B cell (primary cell): ENCODE measurements at regions not wholly inside any gene's neighbourhood (a gene's known extent, or its start where the extent isn't known, plus 50 kb on each side); places are given as distances from the start of the nearest gene placed in this dataset.

Experiments
- ATAC-seq: fragments of 200-7000 bp; cut with Tn5 transposase; one replicate; pipeline ENCODE4 v1.10.0; 2021; ENCODE audit warnings: low read depth, mild to moderate bottlenecking, moderate number of reproducible peaks, moderate library complexity
- CTCF ChIA-PET: fragments of 350-600 bp; sonication (Branson Sonifier 250); formaldehyde crosslinking; loops from one replicate; lab custom pipeline; 2021; ENCODE audit warnings: antibody characterized with exemption, inconsistent platforms; lab: Charles Lee
- POLR2A ChIA-PET: fragments of 350-600 bp; sonication (Branson Sonifier 250); formaldehyde crosslinking; loops from one replicate; lab custom pipeline; 2021; ENCODE audit warnings: antibody characterized with exemption; lab: Charles Lee
- DNase-seq: peaks from one replicate; pipeline ENCODE4 v3.0.0; 2013
- H2AFZ ChIP-seq: 2 replicates; pipeline ENCODE4 v1.6.1; 2012; ENCODE audit warnings: mild to moderate bottlenecking, low read depth, low read length; ENCODE audit not compliant: insufficient read depth, poor library complexity, severe bottlenecking
- H3K27ac ChIP-seq, 2 donors: 1 replicate in 1 of 2; 2 replicates in 1 of 2; pipeline ENCODE4 v1.5.1; 2012 to 2013; ENCODE audit warnings: low read length in 2 of 2, mild to moderate bottlenecking in 2 of 2, moderate library complexity in 1 of 2
- H3K27me3 ChIP-seq, 4 experiments: fragments of 200-600 bp in 1 of 4; sonication (generic) in 1 of 4; replicated peaks in 1 of 4; 1 replicate in 2 of 4; 2 replicates in 2 of 4; pipeline versions ENCODE4 v1.6.1 to v1.7.0; 2013 to 2016; ENCODE audit warnings: low read length in 3 of 4, mild to moderate bottlenecking in 2 of 4, mixed read lengths in 1 of 4, moderate library complexity in 1 of 4; ENCODE audit not compliant: insufficient read depth in 4 of 4, control insufficient read depth in 3 of 4; ENCODE audit errors: control extremely low read depth in 1 of 4
- H3K36me3 ChIP-seq, 2 experiments: replicated peaks in 1 of 2; 1 replicate in 1 of 2; 2 replicates in 1 of 2; pipeline versions ENCODE4 v1.6.1 to v1.7.1; 2013; ENCODE audit warnings: low read length in 1 of 2; ENCODE audit not compliant: insufficient read depth in 2 of 2, control insufficient read depth in 1 of 2; ENCODE audit errors: control extremely low read depth in 1 of 2, extremely low read depth in 1 of 2
- H3K4me1 ChIP-seq, 2 donors: fragments of 200-600 bp in 1 of 2; sonication (generic) in 1 of 2; 1 replicate in 1 of 2; 2 replicates in 1 of 2; pipeline versions ENCODE4 v1.5.1 to v1.6.1; 2013 to 2017; ENCODE audit warnings: low read length in 2 of 2; ENCODE audit not compliant: control insufficient read depth in 2 of 2, insufficient read depth in 2 of 2
- H3K4me2 ChIP-seq: replicated peaks from 2 replicates; pipeline ENCODE3; 2012; ENCODE audit warnings: mild to moderate bottlenecking, low read depth, low read length; ENCODE audit not compliant: poor library complexity, severe bottlenecking
- H3K4me3 ChIP-seq, 5 experiments: fragments of 200-600 bp in 1 of 5; sonication (generic) in 1 of 5; 1 replicate in 3 of 5; 2 replicates in 2 of 5; pipeline versions ENCODE4 v1.5.1 to v1.7.0; 2011 to 2016; ENCODE audit warnings: low read length in 4 of 5, mild to moderate bottlenecking in 4 of 5, low read depth in 2 of 5, control low read depth in 1 of 5, moderate library complexity in 1 of 5; ENCODE audit not compliant: insufficient read depth in 1 of 5; ENCODE audit errors: control extremely low read depth in 1 of 5, extremely low read depth in 1 of 5
- H3K79me2 ChIP-seq: fragments of 200-600 bp; sonication (generic); one replicate; pipeline ENCODE4 v1.6.0; 2016; ENCODE audit warnings: low read length; ENCODE audit not compliant: control insufficient read depth, insufficient read depth
- H3K9ac ChIP-seq: fragments of 200-600 bp; sonication (generic); 2 replicates; pipeline ENCODE4 v1.6.1; 2017; ENCODE audit warnings: mild to moderate bottlenecking, low read length, moderate library complexity
- H3K9me3 ChIP-seq, 3 donors: one replicate each; pipeline versions ENCODE4 v1.6.1 to v1.7.1; 2013; ENCODE audit warnings: low read length in 2 of 3; ENCODE audit not compliant: control insufficient read depth in 2 of 3, insufficient read depth in 1 of 3; ENCODE audit errors: control extremely low read depth in 1 of 3
- H4K20me1 ChIP-seq: 2 replicates; pipeline ENCODE4 v1.6.0; 2012; ENCODE audit warnings: mild to moderate bottlenecking, low read length; ENCODE audit not compliant: insufficient read depth, control insufficient read depth, poor library complexity, severe bottlenecking
- H3K27ac Mint-ChIP-seq: one replicate; pipeline ENCODE4 v1.8.0; 2021; ENCODE audit warnings: mixed read lengths
- H3K27me3 Mint-ChIP-seq: one replicate; pipeline ENCODE4 v1.8.0; 2021; ENCODE audit warnings: mixed read lengths
- H3K4me1 Mint-ChIP-seq: one replicate; pipeline ENCODE4 v1.8.0; 2021; ENCODE audit warnings: mixed read lengths
- H3K4me3 Mint-ChIP-seq: one replicate; pipeline ENCODE4 v1.8.0; 2021; ENCODE audit warnings: mixed read lengths
- H3K9me3 Mint-ChIP-seq: one replicate; pipeline ENCODE4 v1.8.0; 2022; ENCODE audit warnings: mixed read lengths; ENCODE audit not compliant: insufficient read depth
- CTCF ChIP-seq: fragments of 200-600 bp; IDR thresholded peaks from one replicate; pipeline ENCODE4 v1.8.0; 2022; ENCODE audit warnings: antibody characterized with exemption, mild to moderate bottlenecking
- EZH2 ChIP-seq: IDR thresholded peaks from 2 replicates; pipeline ENCODE4 v1.6.1; 2012; ENCODE audit warnings: borderline replicate concordance, low read depth, mild to moderate bottlenecking, moderate library complexity, low read length; ENCODE audit not compliant: insufficient read depth, poor library complexity, severe bottlenecking
- WGBS: methylation state at CpG from one replicate; pipeline ENCODE4 v1.1.5; 2013; ENCODE audit warnings: missing lambda C conversion rate; ENCODE audit not compliant: insufficient coverage; 5-methylcytosine and 5-hydroxymethylcytosine counted together
- intact Hi-C: fragments of 100-400 bp; cut with micrococcal nuclease; formaldehyde crosslinking; loops from one replicate; pipeline ENCODE4 v1.10.0; 2022

GRCh38 chr12:115868624-115869023 lies 408.9 kb downstream of the MED13L start:
- no peak overlapping the region for H3K4me3 ChIP-seq
- ATAC-seq = no peak
- TF ChIP-seq CTCF (no peak), EZH2 (no peak)
- peaks cover 2% of the 10 kb centered on the region for H3K9me3 Mint-ChIP-seq
- no peaks in the 10 kb centered on the region for H4K20me1 ChIP-seq
- H3K27ac Mint-ChIP-seq = no peak overlapping the region
- H3K27me3 Mint-ChIP-seq = peaks cover 50% of the 10 kb centered on the region
- H3K27me3 ChIP-seq = peaks cover 0 to 14% (median 5%) of the 10 kb centered on the region in 4 experiments
- no peak overlapping the region for H3K4me3 Mint-ChIP-seq
- no peaks in the 10 kb centered on the region for H3K4me1 ChIP-seq
- no peak overlapping the region for H3K9ac ChIP-seq
- intact Hi-C loops = no loop called here
- H3K9me3 ChIP-seq = no peaks in the 10 kb centered on the region
- POLR2A ChIA-PET = no interaction called here
- no peak for DNase-seq
- no peaks in the 10 kb centered on the region for H3K79me2 ChIP-seq
- CTCF ChIA-PET = no interaction called here
- no peaks in the 10 kb centered on the region for H3K4me1 Mint-ChIP-seq
- no peak overlapping the region for H2AFZ ChIP-seq
- 100% methylated on average over 2 of the region's 6 CpGs for whole genome bisulfite sequencing
- no peak overlapping the region for H3K4me2 ChIP-seq
- no peaks in the 10 kb centered on the region for H3K36me3 ChIP-seq
- H3K27ac ChIP-seq = no peak overlapping the region

- H4K20me1 ChIP-seq = no peaks in the 10 kb centered on the region
- no peaks in the 10 kb centered on the region for H3K79me2 ChIP-seq
- peaks cover 0 to 12% (median 3%) of the 10 kb centered on the region in 4 experiments for H3K27me3 ChIP-seq
- no peaks in the 10 kb centered on the region for H3K9me3 ChIP-seq
- POLR2A ChIA-PET = no interaction called here
- H2AFZ ChIP-seq = no peak overlapping the region
- Mint-ChIP-seq H3K4me3 (no peak overlapping the region), H3K4me1 (no peaks in the 10 kb centered on the region), H3K9me3 (peaks cover 2% of the 10 kb centered on the region), H3K27me3 (peaks cover 43% of the 10 kb centered on the region), H3K27ac (no peak overlapping the region)
- intact Hi-C loops = no loop called here
- H3K4me2 ChIP-seq = no peak overlapping the region
- no peaks in the 10 kb centered on the region for H3K36me3 ChIP-seq
- ATAC-seq (no peak), DNase-seq (no peak)
- H3K4me3 ChIP-seq = no peak overlapping the region
- CTCF ChIA-PET = no interaction called here
- H3K9ac ChIP-seq = no peak overlapping the region
- 71% methylated on average over 2 of the region's 4 CpGs for WGBS
- H3K4me1 ChIP-seq = no peaks in the 10 kb centered on the region
- no peak overlapping the region for H3K27ac ChIP-seq
- TF ChIP-seq EZH2 (no peak), CTCF (no peak)
These were observed 409.6 kb downstream of the MED13L start for GRCh38 chr12:115867854-115868253.
